Activated CD4-positive, alpha-beta memory T cell treated with anti-CD3 and anti-CD28 coated beads, Interleukin-2, amount 10 ng/mL, durations not matched to agents 7 days and 5 days (primary cell): ENCODE measurements at regions not wholly inside any gene's neighbourhood (a gene's known extent, or its start where the extent isn't known, plus 50 kb on each side); places are given as distances from the start of the nearest gene placed in this dataset.

Source experiments
- CTCF ChIA-PET: fragments of 350-600 bp; sonication (Branson Sonifier 250); formaldehyde crosslinking; loops from one replicate; lab custom pipeline; 2021; ENCODE audit warnings: antibody characterized with exemption, inconsistent platforms; lab: Charles Lee
- POLR2A ChIA-PET: fragments of 350-600 bp; sonication (Branson Sonifier 250); formaldehyde crosslinking; loops from one replicate; lab custom pipeline; 2021; ENCODE audit warnings: antibody characterized with exemption; lab: Charles Lee
- DNase-seq: peaks from one replicate; pipeline ENCODE4 v3.0.0-alpha.2; 2020
- H3K27ac Mint-ChIP-seq: one replicate; pipeline ENCODE4 v1.8.0; 2021; ENCODE audit warnings: mild to moderate bottlenecking, mixed read lengths
- H3K27me3 Mint-ChIP-seq: one replicate; pipeline ENCODE4 v1.8.0; 2021; ENCODE audit warnings: mixed read lengths
- H3K36me3 Mint-ChIP-seq: one replicate; pipeline ENCODE4 v1.8.0; 2021; ENCODE audit warnings: low read depth, mixed read lengths
- H3K4me1 Mint-ChIP-seq: one replicate; pipeline ENCODE4 v1.8.0; 2021; ENCODE audit warnings: mixed read lengths
- H3K4me3 Mint-ChIP-seq: one replicate; pipeline ENCODE4 v1.8.0; 2021; ENCODE audit warnings: mild to moderate bottlenecking, mixed read lengths
- H3K9me3 Mint-ChIP-seq: one replicate; pipeline ENCODE4 v1.8.0; 2021; ENCODE audit warnings: mixed read lengths

DNA sequence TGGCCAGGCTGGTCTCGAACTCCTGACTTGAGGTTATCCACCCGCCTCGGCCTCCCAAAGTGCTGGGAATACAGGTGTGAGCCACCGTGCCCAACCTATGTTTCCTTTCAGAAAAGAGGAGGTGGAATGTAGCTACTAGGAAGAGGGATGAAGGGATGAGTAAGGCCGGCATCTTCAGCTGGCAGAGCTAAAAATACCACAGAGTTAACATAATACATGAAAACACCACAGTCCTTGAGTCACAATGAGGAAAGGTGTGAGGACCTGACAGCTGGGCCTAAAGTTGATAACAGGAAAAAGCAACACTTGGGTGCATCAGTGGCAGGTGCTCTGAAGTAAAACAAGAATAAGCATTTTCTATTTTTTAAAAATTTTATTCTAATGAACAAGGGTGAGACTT lies 392.2 kb downstream of the DIPK2A start:
- Mint-ChIP-seq H3K27me3 (no peaks in the 10 kb centered on the region), H3K36me3 (no peaks in the 10 kb centered on the region), H3K9me3 (peaks cover 13% of the 10 kb centered on the region), H3K4me3 (no peak overlapping the region), H3K4me1 (no peaks in the 10 kb centered on the region), H3K27ac (no peak overlapping the region)
- ChIA-PET CTCF (no interaction called here), POLR2A (no interaction called here)
- DNase-seq = no peak

DNA sequence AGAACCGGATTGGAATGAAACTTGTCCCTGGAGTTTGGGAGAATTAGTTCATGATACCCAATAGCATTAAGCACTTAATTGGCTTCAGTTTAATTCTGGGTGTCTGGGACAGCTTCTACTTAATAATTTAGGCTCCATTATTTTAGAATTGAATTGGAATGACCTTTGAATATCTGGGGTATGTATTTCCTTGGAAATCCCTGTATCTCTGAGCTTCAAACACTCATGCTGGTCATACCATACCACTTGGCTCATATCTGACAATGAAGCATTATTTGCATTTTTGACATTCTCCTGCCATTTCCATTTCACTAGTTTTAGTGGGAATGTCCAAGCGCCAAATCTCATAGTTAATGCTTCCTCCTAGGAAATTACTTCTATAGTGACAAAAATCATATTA lies 393.1 kb downstream of the DIPK2A start:
- H3K4me3 Mint-ChIP-seq = no peak overlapping the region
- no peaks in the 10 kb centered on the region for H3K36me3 Mint-ChIP-seq
- no peak overlapping the region for H3K27ac Mint-ChIP-seq
- ChIA-PET CTCF (no interaction called here), POLR2A (no interaction called here)
- no peak for DNase-seq
- H3K9me3 Mint-ChIP-seq = peaks cover 17% of the 10 kb centered on the region
- no peaks in the 10 kb centered on the region for H3K27me3 Mint-ChIP-seq
- H3K4me1 Mint-ChIP-seq = no peaks in the 10 kb centered on the region

DNA sequence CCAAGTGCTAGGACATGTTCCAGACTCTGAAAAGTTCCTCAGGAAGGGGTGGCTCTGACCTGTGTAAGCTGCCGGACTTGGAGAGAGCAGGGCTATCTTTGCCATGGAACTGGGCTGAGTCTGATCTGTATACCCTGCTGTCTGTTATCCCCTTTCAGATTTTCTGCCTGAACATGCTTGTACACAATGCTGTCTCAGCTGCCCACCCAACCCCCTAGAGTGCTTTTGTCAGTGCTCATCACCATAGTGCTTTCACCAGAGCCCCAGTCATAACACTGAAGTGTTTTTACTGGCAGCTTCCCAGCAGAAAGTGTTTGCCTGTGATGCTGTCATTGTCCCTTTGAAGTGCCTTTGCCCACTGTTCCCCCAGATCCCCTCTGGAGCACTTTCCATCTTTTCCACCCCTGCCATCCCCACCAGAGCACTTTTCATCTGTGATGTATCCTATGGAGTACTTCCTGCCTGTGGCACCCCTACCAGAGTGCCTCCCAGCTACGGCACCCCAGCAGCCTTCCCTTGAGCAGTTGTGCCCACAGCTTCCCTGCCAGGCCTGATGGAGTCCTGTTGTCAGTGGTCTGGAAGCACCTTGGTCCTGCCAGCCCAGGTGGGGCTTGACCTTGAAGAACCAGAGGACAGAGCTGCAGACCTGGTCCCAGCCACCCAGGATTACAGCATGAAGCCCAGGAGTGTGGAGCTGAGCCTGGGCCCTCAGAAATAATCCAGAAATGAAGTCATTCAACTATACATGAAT lies 397.7 kb downstream of the DIPK2A start:
- no peak for DNase-seq
- H3K27me3 Mint-ChIP-seq = no peaks in the 10 kb centered on the region
- H3K4me1 Mint-ChIP-seq = no peaks in the 10 kb centered on the region
- H3K27ac Mint-ChIP-seq = no peak overlapping the region
- H3K9me3 Mint-ChIP-seq = peaks cover 17% of the 10 kb centered on the region
- ChIA-PET POLR2A (no interaction called here), CTCF (no interaction called here)
- H3K36me3 Mint-ChIP-seq = no peaks in the 10 kb centered on the region
- H3K4me3 Mint-ChIP-seq = no peak overlapping the region

DNA sequence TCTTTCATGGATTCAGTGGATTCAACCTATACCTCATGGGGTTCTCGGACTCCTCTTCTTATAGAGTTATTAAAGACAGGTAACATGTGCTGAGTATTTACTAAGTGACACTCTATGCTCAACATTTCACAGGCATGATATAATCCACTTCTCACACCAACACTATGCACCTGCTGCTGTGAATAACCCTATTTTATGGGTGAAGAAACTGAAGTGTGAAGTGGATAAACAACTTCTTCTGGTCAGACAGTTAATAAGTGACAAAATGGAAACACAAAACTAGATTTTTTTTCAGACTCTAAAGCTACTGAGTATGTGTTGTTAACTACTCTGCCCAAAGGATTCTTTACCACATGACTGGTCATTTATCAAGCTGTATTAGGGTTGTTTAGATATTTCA lies 403.5 kb downstream of the DIPK2A start:
- no peak for DNase-seq
- Mint-ChIP-seq H3K27me3 (no peaks in the 10 kb centered on the region), H3K4me3 (no peak overlapping the region), H3K27ac (no peak overlapping the region), H3K36me3 (no peaks in the 10 kb centered on the region), H3K4me1 (no peaks in the 10 kb centered on the region), H3K9me3 (peaks cover 2% of the 10 kb centered on the region)
- POLR2A ChIA-PET = no interaction called here
- CTCF ChIA-PET = no interaction called here

DNA sequence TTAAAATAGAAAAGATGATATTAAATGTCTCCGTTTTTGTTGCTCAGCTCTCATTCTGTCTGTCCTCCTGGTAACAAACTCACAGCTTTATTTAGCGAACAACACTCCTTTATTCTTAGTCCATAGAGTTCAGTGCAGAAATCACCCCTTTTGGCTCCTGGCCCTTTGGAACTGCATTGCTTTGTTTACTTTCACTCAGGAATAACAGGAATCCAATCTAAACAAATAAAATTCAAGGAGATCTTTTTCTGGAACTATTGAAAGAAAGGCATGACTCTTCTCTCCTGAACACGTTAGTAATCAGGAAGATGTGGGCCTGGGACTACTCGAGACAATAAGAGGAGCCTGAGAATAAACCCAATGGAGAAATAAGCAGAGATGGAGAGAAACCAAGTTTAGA lies 409.2 kb downstream of the DIPK2A start:
- no peak overlapping the region for H3K27ac Mint-ChIP-seq
- H3K4me3 Mint-ChIP-seq = no peak overlapping the region
- no peaks in the 10 kb centered on the region for H3K27me3 Mint-ChIP-seq
- no peak for DNase-seq
- ChIA-PET CTCF (no interaction called here), POLR2A (no interaction called here)
- no peaks in the 10 kb centered on the region for H3K36me3 Mint-ChIP-seq
- H3K4me1 Mint-ChIP-seq = no peaks in the 10 kb centered on the region
- H3K9me3 Mint-ChIP-seq = peaks cover 2% of the 10 kb centered on the region

DNA sequence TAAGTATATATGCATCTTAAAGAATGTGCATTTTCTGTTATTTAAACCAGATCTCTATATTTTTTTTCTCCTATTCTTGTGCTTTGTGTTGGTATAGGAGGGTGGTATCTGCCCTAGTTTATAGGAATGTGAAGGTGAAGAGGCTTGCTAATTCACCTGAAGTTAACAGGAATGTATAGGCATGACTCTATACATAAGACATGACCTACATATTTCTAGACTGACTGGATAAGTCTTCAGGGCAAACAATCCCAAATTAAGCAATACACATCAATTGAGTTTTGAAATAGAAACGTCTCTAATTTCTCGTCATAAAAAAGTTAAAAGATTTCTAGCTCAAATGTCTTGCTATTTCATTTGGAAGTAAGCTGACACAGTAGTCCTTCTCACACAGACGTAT lies 410.0 kb downstream of the DIPK2A start:
- Mint-ChIP-seq H3K9me3 (peaks cover 2% of the 10 kb centered on the region), H3K4me3 (no peak overlapping the region), H3K27ac (no peak overlapping the region), H3K4me1 (no peaks in the 10 kb centered on the region), H3K36me3 (no peaks in the 10 kb centered on the region), H3K27me3 (no peaks in the 10 kb centered on the region)
- POLR2A ChIA-PET = no interaction called here
- DNase-seq = no peak
- CTCF ChIA-PET = no interaction called here

DNA sequence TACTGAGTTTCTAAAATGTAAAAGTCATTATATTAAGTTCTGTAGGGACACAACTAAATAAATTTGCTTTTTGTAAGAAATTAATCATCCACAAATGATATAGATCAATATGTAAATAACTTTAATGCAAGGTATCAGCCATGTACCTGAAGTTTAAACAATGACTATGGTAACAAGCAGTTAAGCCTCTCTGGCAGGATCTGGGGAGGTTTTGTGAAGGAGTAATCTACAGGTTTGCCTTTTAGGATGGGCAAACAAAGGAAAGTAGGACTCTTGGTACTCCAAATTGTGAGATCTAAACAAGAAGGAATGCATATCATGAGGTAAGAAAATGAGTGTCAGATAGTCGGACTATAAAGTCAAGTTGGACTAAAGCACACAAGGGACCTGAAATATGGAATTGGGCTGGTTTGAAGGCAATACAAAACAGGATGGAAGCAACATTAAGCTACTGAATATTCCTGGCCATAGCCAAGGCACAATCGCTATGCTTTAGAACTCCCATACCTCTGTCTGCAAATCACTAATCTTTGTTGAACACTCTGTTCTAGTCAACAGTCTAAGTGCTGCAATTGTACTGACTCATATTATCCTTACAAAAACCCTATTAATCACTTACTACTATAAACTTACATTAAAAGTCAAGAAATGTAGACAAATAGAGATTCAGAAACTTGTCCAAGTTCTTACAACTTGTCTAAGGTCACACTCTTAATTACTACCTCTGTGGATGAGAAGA lies 412.8 kb downstream of the DIPK2A start:
- Mint-ChIP-seq H3K27me3 (no peaks in the 10 kb centered on the region), H3K36me3 (no peaks in the 10 kb centered on the region), H3K4me3 (no peak overlapping the region), H3K9me3 (no peaks in the 10 kb centered on the region), H3K4me1 (no peaks in the 10 kb centered on the region), H3K27ac (no peak overlapping the region)
- no peak for DNase-seq
- CTCF ChIA-PET = no interaction called here
- POLR2A ChIA-PET = no interaction called here

DNA sequence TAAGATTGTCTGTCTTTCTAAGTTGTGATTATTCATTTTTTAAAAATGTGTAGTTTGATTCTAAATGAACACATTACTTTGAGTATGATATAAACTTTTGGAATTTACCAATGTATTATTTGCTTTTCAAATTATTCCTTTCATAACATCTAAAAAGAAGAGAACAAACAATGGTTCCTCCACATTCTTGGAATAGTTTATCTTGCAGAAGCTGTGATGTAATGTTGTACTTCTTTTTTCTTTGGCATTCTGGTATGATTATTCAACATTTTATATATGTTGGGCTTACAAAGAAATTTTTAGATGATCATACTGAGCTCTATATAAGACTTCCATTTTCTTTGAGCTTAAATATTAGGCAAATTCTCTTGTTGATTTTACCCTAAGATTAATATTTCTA lies 419.2 kb downstream of the DIPK2A start:
- Mint-ChIP-seq H3K9me3 (no peaks in the 10 kb centered on the region), H3K4me1 (no peaks in the 10 kb centered on the region), H3K27ac (no peak overlapping the region), H3K27me3 (no peaks in the 10 kb centered on the region), H3K4me3 (no peak overlapping the region), H3K36me3 (no peaks in the 10 kb centered on the region)
- ChIA-PET CTCF (no interaction called here), POLR2A (no interaction called here)
- no peak for DNase-seq

DNA sequence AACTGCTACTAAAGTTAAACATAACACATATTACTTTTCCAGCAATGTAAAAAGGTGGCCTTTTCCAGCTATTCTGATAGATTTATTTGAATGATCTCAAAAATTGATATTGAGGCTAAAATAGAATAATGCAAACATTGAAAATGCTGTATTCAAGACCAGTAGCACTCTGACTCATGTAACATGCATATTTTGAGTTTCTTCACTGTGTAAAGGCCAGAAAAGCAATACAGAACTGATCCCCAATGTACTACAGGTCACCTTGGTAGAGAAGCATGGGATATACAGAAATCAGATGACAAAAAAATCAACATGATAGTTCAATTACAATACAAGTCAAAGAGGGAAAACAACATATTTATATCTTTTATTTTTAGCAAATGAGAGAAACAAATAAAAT lies 419.6 kb downstream of the DIPK2A start:
- ChIA-PET POLR2A (no interaction called here), CTCF (no interaction called here)
- Mint-ChIP-seq H3K27ac (no peak overlapping the region), H3K27me3 (no peaks in the 10 kb centered on the region), H3K4me1 (no peaks in the 10 kb centered on the region), H3K4me3 (no peak overlapping the region), H3K9me3 (no peaks in the 10 kb centered on the region), H3K36me3 (no peaks in the 10 kb centered on the region)
- no peak for DNase-seq

DNA sequence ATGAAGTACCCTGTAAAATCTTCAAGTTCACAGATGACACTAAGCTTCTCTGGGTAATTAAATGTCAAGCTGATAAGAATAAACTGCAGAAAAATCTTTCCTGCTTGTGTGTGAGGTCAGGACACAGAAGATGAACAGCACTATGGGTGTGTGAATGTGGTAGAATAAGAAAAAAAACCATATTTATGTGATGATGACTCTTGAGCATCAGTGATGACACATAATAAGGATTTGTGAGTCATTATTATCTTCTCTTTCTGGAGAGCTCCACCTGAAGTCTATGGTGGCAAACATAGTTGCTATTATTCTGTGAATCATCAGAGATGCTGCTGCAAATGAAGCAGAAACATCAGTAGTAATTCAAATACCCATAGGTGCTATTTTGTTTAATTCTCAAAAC lies 422.4 kb downstream of the DIPK2A start:
- ChIA-PET CTCF (no interaction called here), POLR2A (no interaction called here)
- H3K27me3 Mint-ChIP-seq = no peaks in the 10 kb centered on the region
- no peaks in the 10 kb centered on the region for H3K36me3 Mint-ChIP-seq
- DNase-seq = no peak
- no peak overlapping the region for H3K4me3 Mint-ChIP-seq
- no peaks in the 10 kb centered on the region for H3K4me1 Mint-ChIP-seq
- H3K9me3 Mint-ChIP-seq = no peaks in the 10 kb centered on the region
- H3K27ac Mint-ChIP-seq = no peak overlapping the region

DNA sequence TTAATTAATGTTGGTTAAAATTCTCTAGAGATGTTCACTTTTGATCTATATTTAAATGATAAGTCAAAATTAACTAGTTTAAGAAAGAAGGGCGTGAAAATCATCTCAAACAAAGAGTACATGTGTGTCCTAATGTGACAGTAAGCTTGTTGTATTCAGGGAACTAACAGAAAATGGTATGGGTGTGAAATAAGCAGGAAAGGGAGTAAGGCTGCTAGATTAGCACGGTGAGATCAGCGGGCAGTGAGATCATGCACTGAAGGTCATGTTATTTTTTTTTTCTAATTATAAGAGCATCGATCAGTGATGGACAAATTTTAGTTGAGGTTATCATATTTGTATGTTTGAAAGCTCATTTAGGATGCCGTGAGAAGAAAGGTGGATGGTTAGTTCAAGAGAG lies 430.8 kb downstream of the DIPK2A start:
- no peaks in the 10 kb centered on the region for H3K4me1 Mint-ChIP-seq
- H3K27me3 Mint-ChIP-seq = no peaks in the 10 kb centered on the region
- CTCF ChIA-PET = no interaction called here
- POLR2A ChIA-PET = no interaction called here
- no peaks in the 10 kb centered on the region for H3K9me3 Mint-ChIP-seq
- no peaks in the 10 kb centered on the region for H3K36me3 Mint-ChIP-seq
- DNase-seq = no peak
- no peak overlapping the region for H3K4me3 Mint-ChIP-seq
- no peak overlapping the region for H3K27ac Mint-ChIP-seq

DNA sequence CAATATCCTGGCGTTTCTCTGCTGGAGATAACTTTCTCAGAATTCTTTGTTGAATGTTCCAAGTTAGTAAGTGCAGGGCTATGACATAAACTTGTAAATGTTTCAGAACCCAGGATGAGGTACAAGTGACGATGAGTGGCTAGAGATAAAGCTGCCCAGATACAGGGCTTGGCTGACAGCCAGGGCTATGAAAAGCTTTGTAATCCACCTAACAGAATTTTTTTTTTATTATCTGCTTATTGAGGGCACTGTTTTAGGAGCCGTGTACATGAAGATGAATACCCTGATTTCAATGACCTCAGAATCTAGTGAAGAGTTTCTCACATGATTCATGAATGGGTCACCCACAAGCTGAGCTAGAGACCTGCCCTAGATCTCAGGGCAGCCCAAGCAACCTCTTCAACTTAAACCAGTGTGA lies 431.4 kb downstream of the DIPK2A start:
- DNase-seq = no peak
- H3K4me3 Mint-ChIP-seq = no peak overlapping the region
- no peak overlapping the region for H3K27ac Mint-ChIP-seq
- H3K27me3 Mint-ChIP-seq = no peaks in the 10 kb centered on the region
- no peaks in the 10 kb centered on the region for H3K36me3 Mint-ChIP-seq
- ChIA-PET CTCF (no interaction called here), POLR2A (no interaction called here)
- H3K4me1 Mint-ChIP-seq = no peaks in the 10 kb centered on the region
- H3K9me3 Mint-ChIP-seq = no peaks in the 10 kb centered on the region

DNA sequence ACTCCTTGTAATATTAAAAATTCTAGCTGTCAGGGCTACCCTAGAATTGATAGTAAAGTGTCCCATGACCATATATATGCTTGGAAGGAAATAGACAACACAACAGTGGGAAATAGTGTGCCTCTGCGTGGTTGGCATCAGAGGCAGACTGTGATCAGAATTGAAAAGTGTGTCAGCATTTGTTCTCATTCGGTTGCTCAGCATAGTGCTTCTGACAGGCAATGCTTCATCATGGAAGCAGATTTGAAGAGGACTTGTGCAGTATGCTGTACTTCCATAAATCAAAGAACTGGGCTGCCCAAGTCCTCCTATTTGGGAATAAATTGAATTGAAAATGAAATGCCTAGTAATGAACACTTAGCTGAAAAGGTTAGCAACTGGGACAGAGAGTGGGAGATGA lies 435.7 kb downstream of the DIPK2A start:
- ChIA-PET CTCF (no interaction called here), POLR2A (no interaction called here)
- no peak for DNase-seq
- no peaks in the 10 kb centered on the region for H3K9me3 Mint-ChIP-seq
- H3K4me3 Mint-ChIP-seq = no peak overlapping the region
- no peaks in the 10 kb centered on the region for H3K27me3 Mint-ChIP-seq
- H3K36me3 Mint-ChIP-seq = no peaks in the 10 kb centered on the region
- no peak overlapping the region for H3K27ac Mint-ChIP-seq
- no peaks in the 10 kb centered on the region for H3K4me1 Mint-ChIP-seq

DNA sequence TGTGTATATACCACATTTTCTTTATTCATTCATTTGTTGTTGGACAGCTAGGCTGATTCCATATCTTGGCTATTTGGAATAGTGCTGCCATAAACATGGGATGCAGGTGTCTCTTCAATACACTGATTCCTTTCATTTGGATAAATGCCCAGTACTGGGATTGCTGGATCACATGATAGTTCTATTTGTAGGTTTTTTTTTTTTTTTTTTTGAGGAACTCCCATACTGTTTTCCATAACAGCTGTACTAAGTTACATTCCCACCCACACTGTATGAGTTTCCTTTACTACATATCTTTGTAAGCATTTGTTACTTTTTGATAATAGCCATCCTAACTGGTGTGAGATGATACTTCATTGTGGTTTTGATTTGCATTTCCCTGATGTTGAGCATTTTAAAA lies 437.7 kb downstream of the DIPK2A start:
- H3K9me3 Mint-ChIP-seq = no peaks in the 10 kb centered on the region
- H3K4me1 Mint-ChIP-seq = no peaks in the 10 kb centered on the region
- H3K4me3 Mint-ChIP-seq = no peak overlapping the region
- DNase-seq = no peak
- H3K36me3 Mint-ChIP-seq = no peaks in the 10 kb centered on the region
- ChIA-PET POLR2A (no interaction called here), CTCF (no interaction called here)
- H3K27ac Mint-ChIP-seq = no peak overlapping the region
- H3K27me3 Mint-ChIP-seq = no peaks in the 10 kb centered on the region
